Neural cell (in vitro differentiated cells): ENCODE measurements at regions not wholly inside any gene's neighbourhood (a gene's known extent, or its start where the extent isn't known, plus 50 kb on each side); places are given as distances from the start of the nearest gene placed in this dataset.

Experiments
- CTCF ChIP-seq: fragments of 450-650 bp; IDR thresholded peaks from 2 replicates; pipeline ENCODE4 v1.5.1; 2014; ENCODE audit warnings: antibody characterized with exemption, mild to moderate bottlenecking, moderate library complexity; ENCODE audit not compliant: poor library complexity, severe bottlenecking
- EZH2 ChIP-seq: fragments of 200-600, 300-800 bp; shearing (Covaris generic), sonication (generic); IDR thresholded peaks from 2 replicates; pipeline ENCODE4 v1.6.1; 2014; ENCODE audit warnings: antibody characterized with exemption, low read length, borderline replicate concordance, mild to moderate bottlenecking; ENCODE audit not compliant: insufficient read depth, poor library complexity, severe bottlenecking
- REST ChIP-seq: IDR thresholded peaks from 2 replicates; pipeline ENCODE4 v1.6.1; 2012; ENCODE audit warnings: borderline replicate concordance
- TAF1 ChIP-seq: IDR thresholded peaks from 2 replicates; pipeline ENCODE4 v1.6.1; 2012; ENCODE audit warnings: low read depth

DNA sequence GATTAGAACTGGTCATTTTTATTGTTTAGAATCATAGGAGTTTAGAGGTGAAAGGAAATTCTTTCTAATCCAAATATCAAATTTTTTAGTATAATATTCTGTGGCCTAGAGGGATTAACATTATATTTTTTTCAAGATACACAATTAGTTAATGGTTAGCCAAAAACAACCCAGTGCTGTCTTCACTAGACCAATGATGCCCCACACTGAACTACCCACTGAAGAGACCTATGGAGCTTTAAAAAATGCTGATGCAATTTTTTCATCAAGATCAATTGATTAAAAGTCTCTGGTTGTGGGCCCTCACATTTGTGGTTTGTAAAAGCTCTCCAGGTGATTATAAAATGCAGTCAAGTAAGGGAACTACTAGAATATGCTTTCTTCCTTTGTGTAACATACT, 274.1 kb upstream of the C9orf72 start:
- TF ChIP-seq CTCF (no peak), TAF1 (no peak), EZH2 (no peak), REST (no peak)
